CD8-positive, alpha-beta memory T cell (primary cell): ENCODE measurements at regions not wholly inside any gene's neighbourhood (a gene's known extent, or its start where the extent isn't known, plus 50 kb on each side); places are given as distances from the start of the nearest gene placed in this dataset.

Source experiments
- CTCF ChIA-PET: fragments of 350-600 bp; sonication (Branson Sonifier 250); formaldehyde crosslinking; loops from one replicate; lab custom pipeline; 2021; ENCODE audit warnings: antibody characterized with exemption; lab: Charles Lee
- POLR2A ChIA-PET: fragments of 350-600 bp; sonication (Branson Sonifier 250); formaldehyde crosslinking; loops from one replicate; lab custom pipeline; 2021; ENCODE audit warnings: antibody characterized with exemption; lab: Charles Lee
- DNase-seq, 5 donors: peaks; one replicate each; pipeline versions ENCODE4 v3.0.0 to v3.0.0-alpha.2; 2020 to 2022; ENCODE audit warnings: mixed read lengths in 1 of 5
- H3K27ac ChIP-seq: one replicate; pipeline ENCODE4 v1.7.0; 2013; ENCODE audit warnings: low read depth, mild to moderate bottlenecking, low read length, moderate library complexity
- H3K27me3 ChIP-seq: 2 replicates; pipeline ENCODE4 v1.7.0; 2013; ENCODE audit warnings: low read length, mild to moderate bottlenecking; ENCODE audit not compliant: insufficient read depth, poor library complexity, severe bottlenecking
- H3K36me3 ChIP-seq: 2 replicates; pipeline ENCODE4 v1.7.0; 2013; ENCODE audit warnings: mild to moderate bottlenecking, low read length, moderate library complexity; ENCODE audit not compliant: insufficient read depth
- H3K4me1 ChIP-seq: 2 replicates; pipeline ENCODE4 v1.7.0; 2013; ENCODE audit warnings: mild to moderate bottlenecking, low read length, moderate library complexity; ENCODE audit not compliant: insufficient read depth
- H3K4me3 ChIP-seq: 2 replicates; pipeline ENCODE4 v1.7.0; 2013; ENCODE audit warnings: mild to moderate bottlenecking, low read length
- H3K9me3 ChIP-seq: 2 replicates; pipeline ENCODE4 v1.7.0; 2013; ENCODE audit warnings: mild to moderate bottlenecking, low read length
- H3K27ac Mint-ChIP-seq, 8 donors: one replicate each; pipeline ENCODE4 v1.8.0; 2020 to 2021; ENCODE audit warnings: mixed read lengths in 8 of 8, mild to moderate bottlenecking in 6 of 8, inconsistent platforms in 3 of 8, moderate library complexity in 3 of 8
- H3K27me3 Mint-ChIP-seq, 2 donors: one replicate each; pipeline ENCODE4 v1.8.0; 2020 to 2021; ENCODE audit warnings: mixed read lengths in 2 of 2, mild to moderate bottlenecking in 1 of 2, moderate library complexity in 1 of 2
- H3K36me3 Mint-ChIP-seq, 3 donors: one replicate each; pipeline ENCODE4 v1.8.0; 2020 to 2021; ENCODE audit warnings: mixed read lengths in 3 of 3, inconsistent platforms in 1 of 3, mild to moderate bottlenecking in 1 of 3
- H3K4me1 Mint-ChIP-seq, 3 donors: one replicate each; pipeline ENCODE4 v1.8.0; 2020 to 2021; ENCODE audit warnings: mixed read lengths in 3 of 3, inconsistent platforms in 1 of 3, mild to moderate bottlenecking in 1 of 3
- H3K4me3 Mint-ChIP-seq, 7 donors: one replicate each; pipeline ENCODE4 v1.8.0; 2020 to 2021; ENCODE audit warnings: mixed read lengths in 7 of 7, mild to moderate bottlenecking in 6 of 7, moderate library complexity in 4 of 7, inconsistent platforms in 2 of 7
- H3K9me3 Mint-ChIP-seq, 5 donors: one replicate each; pipeline ENCODE4 v1.8.0; 2020 to 2022; ENCODE audit warnings: mixed read lengths in 5 of 5, mild to moderate bottlenecking in 3 of 5, moderate library complexity in 2 of 5, inconsistent platforms in 1 of 5

GRCh38 chr18:50506362-50506761 is 53.5 kb upstream of the MAPK4 start:
- H3K9me3 Mint-ChIP-seq = peaks cover 0 to 7% (median 3%) of the 10 kb centered on the region in 5 donors
- no peak overlapping the region for H3K27ac Mint-ChIP-seq
- Histone ChIP-seq H3K27ac (no peak overlapping the region), H3K36me3 (no peaks in the 10 kb centered on the region), H3K4me1 (no peaks in the 10 kb centered on the region), H3K9me3 (no peaks in the 10 kb centered on the region), H3K27me3 (no peaks in the 10 kb centered on the region), H3K4me3 (no peak overlapping the region)
- no peaks in the 10 kb centered on the region for H3K36me3 Mint-ChIP-seq
- no peak overlapping the region for H3K4me3 Mint-ChIP-seq
- H3K27me3 Mint-ChIP-seq = peaks cover 2 to 36% of the 10 kb centered on the region in 2 donors
- ChIA-PET POLR2A (no interaction called here), CTCF (no interaction called here)
- H3K4me1 Mint-ChIP-seq = no peaks in the 10 kb centered on the region
- DNase-seq = no peak

GRCh38 chr18:50507120-50507590 is 52.7 kb upstream of the MAPK4 start:
- Mint-ChIP-seq H3K9me3 (peaks cover 0 to 5% (median 3%) of the 10 kb centered on the region in 5 donors), H3K36me3 (no peaks in the 10 kb centered on the region), H3K27ac (no peak overlapping the region), H3K27me3 (peaks cover 5 to 36% of the 10 kb centered on the region in 2 donors), H3K4me1 (no peaks in the 10 kb centered on the region), H3K4me3 (no peak overlapping the region)
- no peaks in the 10 kb centered on the region for H3K36me3 ChIP-seq
- H3K27me3 ChIP-seq = no peaks in the 10 kb centered on the region
- no peak overlapping the region for H3K4me3 ChIP-seq
- H3K4me1 ChIP-seq = no peaks in the 10 kb centered on the region
- ChIA-PET CTCF (no interaction called here), POLR2A (no interaction called here)
- DNase-seq = no peak
- H3K9me3 ChIP-seq = no peaks in the 10 kb centered on the region
- no peak overlapping the region for H3K27ac ChIP-seq

DNA sequence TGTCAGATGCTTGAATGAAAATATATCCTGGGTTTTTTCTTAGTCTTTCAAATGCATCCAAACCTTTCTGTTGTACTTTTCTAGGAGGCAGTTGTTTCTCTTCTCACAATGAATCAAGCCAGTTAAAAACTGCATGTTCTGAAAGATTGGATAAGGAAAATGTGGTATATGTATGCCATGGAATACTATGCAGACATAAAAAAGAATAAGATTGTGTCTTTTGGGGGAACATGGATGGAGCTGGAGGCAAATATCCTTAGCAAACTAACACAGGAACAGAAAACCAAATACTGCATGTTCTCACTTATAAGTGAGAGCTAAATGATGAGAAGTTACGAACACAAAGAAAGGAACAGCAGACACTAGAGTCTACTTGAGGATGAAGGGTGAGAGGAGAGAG is 51.7 kb upstream of the MAPK4 start:
- Mint-ChIP-seq H3K4me3 (no peak overlapping the region), H3K9me3 (peaks cover 0 to 5% (median 3%) of the 10 kb centered on the region in 5 donors), H3K4me1 (no peaks in the 10 kb centered on the region), H3K27me3 (peaks cover 5 to 35% of the 10 kb centered on the region in 2 donors), H3K27ac (no peak overlapping the region), H3K36me3 (no peaks in the 10 kb centered on the region)
- Histone ChIP-seq H3K27me3 (no peaks in the 10 kb centered on the region), H3K4me3 (no peak overlapping the region), H3K27ac (no peak overlapping the region), H3K4me1 (no peaks in the 10 kb centered on the region), H3K9me3 (no peaks in the 10 kb centered on the region), H3K36me3 (no peaks in the 10 kb centered on the region)
- DNase-seq = no peak
- ChIA-PET POLR2A (no interaction called here), CTCF (no interaction called here)

DNA sequence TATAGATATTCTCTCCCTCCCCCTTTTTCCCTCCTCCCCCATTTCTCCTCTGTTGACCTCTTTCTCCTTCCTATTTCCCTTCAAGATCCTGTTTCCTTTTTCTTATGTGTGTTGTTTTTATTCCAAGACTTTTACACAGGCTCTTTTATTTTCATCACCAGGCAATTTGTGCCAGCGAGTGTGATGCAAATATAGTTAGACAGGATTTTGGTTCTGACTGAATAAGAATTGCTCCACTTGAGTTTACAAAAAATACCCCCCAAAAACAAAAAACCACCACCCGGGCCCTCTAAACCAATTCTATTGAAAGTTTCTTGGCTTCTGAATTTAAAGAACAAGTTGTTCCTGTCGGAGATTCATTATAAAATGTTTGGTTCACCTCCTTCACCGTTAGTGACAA is 50.9 kb upstream of the MAPK4 start:
- Histone ChIP-seq H3K9me3 (no peaks in the 10 kb centered on the region), H3K27ac (no peak overlapping the region), H3K36me3 (no peaks in the 10 kb centered on the region), H3K27me3 (no peaks in the 10 kb centered on the region), H3K4me3 (no peak overlapping the region), H3K4me1 (no peaks in the 10 kb centered on the region)
- no peak for DNase-seq
- no peak overlapping the region for H3K27ac Mint-ChIP-seq
- peaks cover 0 to 4% (median 0%) of the 10 kb centered on the region in 5 donors for H3K9me3 Mint-ChIP-seq
- no peak overlapping the region for H3K4me3 Mint-ChIP-seq
- H3K27me3 Mint-ChIP-seq = peaks cover 5 to 29% of the 10 kb centered on the region in 2 donors
- no peaks in the 10 kb centered on the region for H3K36me3 Mint-ChIP-seq
- CTCF ChIA-PET = no interaction called here
- H3K4me1 Mint-ChIP-seq = no peaks in the 10 kb centered on the region
- POLR2A ChIA-PET = no interaction called here
